ENCODE measurements at regions not wholly inside any gene's neighbourhood (a gene's known extent, or its start where the extent isn't known, plus 50 kb on each side); places are given as distances from the start of the nearest gene placed in this dataset.

- TF ChIP-seq YY1 (IDR thresholded peaks at IDR 0.05; ENCODE audit: extremely low read depth, insufficient replicate concordance, low read depth, low read length) = no peak
- no peak for TF ChIP-seq ELF1 (IDR thresholded peaks at IDR 0.05; ENCODE audit: borderline replicate concordance, low read depth)
- no peak for TF ChIP-seq POLR2A (IDR thresholded peaks at IDR 0.05; ENCODE audit: borderline replicate concordance, extremely low read depth, insufficient read depth, insufficient read length)
- TF ChIP-seq EZH2phosphoT487 (IDR thresholded peaks at IDR 0.05; ENCODE audit: borderline replicate concordance) = no peak
- no peak for TF ChIP-seq EZH2 (IDR thresholded peaks at IDR 0.05)
- TF ChIP-seq CTCF (IDR thresholded peaks at IDR 0.05 in 2 of 3, conservative IDR thresholded peaks at IDR 0.05 in 1 of 3; ENCODE audit: borderline replicate concordance in 1 of 3, insufficient read depth in 1 of 3, low read depth in 2 of 3, low read length in 2 of 3) = no peak
- TF ChIP-seq CEBPB (IDR thresholded peaks at IDR 0.05; ENCODE audit: low read depth) = no peak
- no peak for TF ChIP-seq MAX (IDR thresholded peaks at IDR 0.05)
- TF ChIP-seq RAD21 (IDR thresholded peaks at IDR 0.05; ENCODE audit: low read depth) = no peak
- TF ChIP-seq ZBTB33 (IDR thresholded peaks at IDR 0.05; ENCODE audit: extremely low read depth, insufficient replicate concordance, low read length) = no peak
- TF ChIP-seq POLR2AphosphoS5 (IDR thresholded peaks at IDR 0.05; ENCODE audit: low read depth, low read length) = no peak
- no peak for TF ChIP-seq TCF7L2 (IDR thresholded peaks at IDR 0.05; ENCODE audit: borderline replicate concordance, extremely low read depth, insufficient read depth, insufficient read length)
- no peak for TF ChIP-seq SIN3A (IDR thresholded peaks at IDR 0.05; ENCODE audit: low read depth)
- no peak for TF ChIP-seq JUND (IDR thresholded peaks at IDR 0.05)
Measured at GRCh38 chr9:90466441-90466840, 176.2 kb downstream of the DIRAS2 start.
